IMR-90 (cell line): ENCODE measurements at regions not wholly inside any gene's neighbourhood (a gene's known extent, or its start where the extent isn't known, plus 50 kb on each side); places are given as distances from the start of the nearest gene placed in this dataset.

Experiments
- ATAC-seq: fragments of 200-7000 bp; cut with Tn5 transposase; 2 replicates; pipeline ENCODE4 v1.9.1; 2020; ENCODE audit warnings: low read depth, mild to moderate bottlenecking, moderate library complexity
- BruUV-seq: library from RNA; stranded (reverse); fragments of 400-500 nt; replicated peaks from 2 replicates; lab custom pipeline; 2021; lab: Mats Ljungman, UMichigan
- CTCF ChIA-PET: fragments of 300-600 bp; formaldehyde crosslinking; extraction: SDS; loops from one replicate; lab custom pipeline; 2021; ENCODE audit warnings: antibody characterized with exemption; lab: Yijun Ruan, JAX
- POLR2A ChIA-PET: fragments of 300-600 bp; sonication (Branson Sonifier 250); formaldehyde crosslinking; loops from one replicate; lab custom pipeline; 2022; ENCODE audit warnings: antibody characterized with exemption; ENCODE audit not compliant: unreplicated experiment; lab: Charles Lee
- DNase-seq: peaks from one replicate; pipeline ENCODE4 v3.0.0; 2013
- H2AFZ ChIP-seq: replicated peaks from 2 replicates; pipeline ENCODE3; 2013; ENCODE audit warnings: low read length, mild to moderate bottlenecking; ENCODE audit not compliant: poor library complexity
- H2AK5ac ChIP-seq: 2 replicates; pipeline ENCODE4 v1.6.1; 2013; ENCODE audit warnings: low read depth, low read length, inconsistent platforms
- H2AK9ac ChIP-seq: replicated peaks from 2 replicates; pipeline ENCODE3; 2013; ENCODE audit warnings: mild to moderate bottlenecking, low read depth, low read length, moderate library complexity; ENCODE audit not compliant: poor library complexity
- H2BK120ac ChIP-seq: 2 replicates; pipeline ENCODE4 v1.6.1; 2013; ENCODE audit warnings: low read depth, low read length, inconsistent platforms
- H2BK15ac ChIP-seq: 3 replicates; pipeline ENCODE4 v1.6.1; 2013; ENCODE audit warnings: low read depth, low read length, inconsistent platforms
- H2BK20ac ChIP-seq: 2 replicates; pipeline ENCODE4 v1.6.1; 2013; ENCODE audit warnings: low read depth, mild to moderate bottlenecking, inconsistent platforms, low read length, moderate library complexity
- H2BK5ac ChIP-seq: 2 replicates; pipeline ENCODE4 v1.6.1; 2013; ENCODE audit warnings: mild to moderate bottlenecking, low read depth, low read length, inconsistent platforms; ENCODE audit not compliant: poor library complexity, severe bottlenecking
- H3K14ac ChIP-seq: replicated peaks from 2 replicates; pipeline ENCODE4 v1.6.1; 2013; ENCODE audit warnings: low read depth, low read length, inconsistent platforms
- H3K18ac ChIP-seq: 2 replicates; pipeline ENCODE4 v1.6.1; 2013; ENCODE audit warnings: low read depth, low read length, control low read depth
- H3K23ac ChIP-seq: 2 replicates; pipeline ENCODE4 v1.6.1; 2013; ENCODE audit warnings: low read depth, low read length, inconsistent platforms
- H3K27ac ChIP-seq: 2 replicates; pipeline ENCODE4 v1.5.1; 2013; ENCODE audit warnings: mild to moderate bottlenecking, control low read depth, low read length; ENCODE audit not compliant: insufficient read depth
- H3K27me3 ChIP-seq: 2 replicates; pipeline ENCODE4 v1.6.1; 2013; ENCODE audit warnings: low read length; ENCODE audit not compliant: control insufficient read depth, insufficient read depth
- H3K36me3 ChIP-seq: 2 replicates; pipeline ENCODE4 v1.6.1; 2013; ENCODE audit warnings: low read length, mixed read lengths; ENCODE audit not compliant: control insufficient read depth, insufficient read depth
- H3K4ac ChIP-seq: 2 replicates; pipeline ENCODE4 v1.6.1; 2013; ENCODE audit warnings: low read depth, low read length, inconsistent platforms
- H3K4me1 ChIP-seq: 2 replicates; pipeline ENCODE4 v1.6.1; 2013; ENCODE audit warnings: low read length, mixed read lengths; ENCODE audit not compliant: control insufficient read depth, insufficient read depth
- H3K4me2 ChIP-seq: 2 replicates; pipeline ENCODE4 v1.6.1; 2013; ENCODE audit warnings: low read depth, mild to moderate bottlenecking, control low read depth, low read length, moderate library complexity
- H3K4me3 ChIP-seq: 2 replicates; pipeline ENCODE4 v1.5.1; 2013; ENCODE audit warnings: low read depth, mild to moderate bottlenecking, control low read depth, low read length, moderate library complexity; ENCODE audit not compliant: insufficient read depth
- H3K56ac ChIP-seq: 2 replicates; pipeline ENCODE4 v1.6.1; 2013; ENCODE audit warnings: low read length, inconsistent platforms; ENCODE audit not compliant: insufficient read depth; ENCODE audit errors: extremely low read depth
- H3K79me1 ChIP-seq, 2 experiments: 2 replicates each; pipeline ENCODE4 v1.6.1; 2013; ENCODE audit warnings: low read length in 2 of 2, inconsistent platforms in 1 of 2, low read depth in 1 of 2
- H3K9ac ChIP-seq: 2 replicates; pipeline ENCODE4 v1.6.1; 2013; ENCODE audit warnings: low read depth, low read length, control low read depth
- H3K9me1 ChIP-seq: 2 replicates; pipeline ENCODE4 v1.6.1; 2013; ENCODE audit warnings: low read length, inconsistent platforms; ENCODE audit not compliant: insufficient read depth
- H3K9me3 ChIP-seq: 2 replicates; pipeline ENCODE4 v1.6.1; 2013; ENCODE audit warnings: low read length; ENCODE audit not compliant: control insufficient read depth, insufficient read depth
- H4K20me1 ChIP-seq: 2 replicates; pipeline ENCODE4 v1.6.1; 2013; ENCODE audit warnings: low read length, inconsistent platforms; ENCODE audit not compliant: insufficient read depth
- H4K5ac ChIP-seq: 2 replicates; pipeline ENCODE4 v1.6.1; 2013; ENCODE audit warnings: mild to moderate bottlenecking, low read depth, low read length, control low read depth
- H4K8ac ChIP-seq, 2 experiments: 2 replicates each; pipeline ENCODE4 v1.6.1; 2013; ENCODE audit warnings: low read depth in 2 of 2, low read length in 2 of 2, control low read depth in 1 of 2, inconsistent platforms in 1 of 2
- H4K91ac ChIP-seq: 2 replicates; pipeline ENCODE4 v1.6.1; 2013; ENCODE audit warnings: low read depth, low read length, inconsistent platforms; ENCODE audit not compliant: insufficient read depth
- CEBPB ChIP-seq: IDR thresholded peaks from 2 replicates; pipeline ENCODE4 v1.6.1; 2012; ENCODE audit warnings: low read depth, low read length, improper control_type of control experiment
- CHD1 ChIP-seq: IDR thresholded peaks from 2 replicates; pipeline ENCODE4 v1.6.1; 2012; ENCODE audit warnings: low read depth, low read length, improper control_type of control experiment
- CTCF ChIP-seq: conservative IDR thresholded peaks from 2 replicates; pipeline ENCODE4 v1.5.1; 2012; ENCODE audit warnings: mild to moderate bottlenecking, low read depth, low read length, improper control_type of control experiment
- ELK1 ChIP-seq: fragments of 150-350 bp; IDR thresholded peaks from 2 replicates; pipeline ENCODE4 v1.6.1; 2016; ENCODE audit warnings: low read depth, mild to moderate bottlenecking, low read length, moderate library complexity, borderline replicate concordance
- FOS ChIP-seq: fragments of 150-350 bp; IDR thresholded peaks from 2 replicates; pipeline ENCODE4 v1.6.1; 2016; ENCODE audit warnings: low read depth, low read length
- MAFK ChIP-seq: IDR thresholded peaks from 2 replicates; pipeline ENCODE4 v1.6.1; 2012; ENCODE audit warnings: low read depth, low read length, improper control_type of control experiment
- MAZ ChIP-seq: IDR thresholded peaks from 2 replicates; pipeline ENCODE4 v1.6.1; 2012; ENCODE audit warnings: low read depth, mild to moderate bottlenecking, low read length, improper control_type of control experiment, moderate library complexity, borderline replicate concordance
- MXI1 ChIP-seq: IDR thresholded peaks from 2 replicates; pipeline ENCODE4 v1.6.1; 2012; ENCODE audit warnings: low read depth, mild to moderate bottlenecking, low read length, moderate library complexity, borderline replicate concordance
- NFE2L2 ChIP-seq: fragments of 150-350 bp; IDR thresholded peaks from 2 replicates; pipeline ENCODE4 v1.6.1; 2016; ENCODE audit warnings: low read depth, mild to moderate bottlenecking, low read length
- POLR2A ChIP-seq: IDR thresholded peaks from 2 replicates; pipeline ENCODE4 v1.6.1; 2012; ENCODE audit warnings: mild to moderate bottlenecking, low read depth, low read length
- RAD21 ChIP-seq: IDR thresholded peaks from 2 replicates; pipeline ENCODE4 v1.6.1; 2012; ENCODE audit warnings: low read length, improper control_type of control experiment
- RCOR1 ChIP-seq: IDR thresholded peaks from 2 replicates; pipeline ENCODE4 v1.6.1; 2012; ENCODE audit warnings: mild to moderate bottlenecking, low read length, improper control_type of control experiment; ENCODE audit not compliant: insufficient replicate concordance
- RFX5 ChIP-seq: IDR thresholded peaks from 2 replicates; pipeline ENCODE4 v1.8.0; 2012; ENCODE audit warnings: low read depth, mild to moderate bottlenecking, low read length, moderate library complexity
- SMC3 ChIP-seq: fragments of 150-350 bp; IDR thresholded peaks from 2 replicates; pipeline ENCODE4 v1.6.1; 2016; ENCODE audit warnings: low read depth, mild to moderate bottlenecking, antibody characterized with exemption, low read length, moderate library complexity
- USF2 ChIP-seq: fragments of 150-350 bp; IDR thresholded peaks from 2 replicates; pipeline ENCODE4 v1.6.1; 2017; ENCODE audit warnings: mild to moderate bottlenecking, antibody characterized with exemption, low read length, low read depth
- WGBS, 2 experiments: methylation state at CpG; one replicate each; pipeline versions ENCODE4 v1.1.5 to v1.1.7; 2013; ENCODE audit warnings: missing lambda C conversion rate in 2 of 2; ENCODE audit not compliant: insufficient read length in 1 of 2; ENCODE audit errors: extremely low coverage in 2 of 2; 5-methylcytosine and 5-hydroxymethylcytosine counted together
- dilution Hi-C: fragments of 300-500 bp; cut with HindIII; formaldehyde crosslinking; loops from one replicate; pipeline ENCODE4 v1.14.3; 2018; ENCODE audit warnings: low sequenced_read_pairs; ENCODE audit not compliant: unreplicated experiment
- in situ Hi-C: fragments of 300-500 bp; cut with MboI; formaldehyde crosslinking; loops from 3 replicates; pipeline ENCODE4 v1.14.3; 2019; ENCODE audit warnings: low sequenced_read_pairs, inconsistent platforms, mixed read lengths
- intact Hi-C: fragments of 100-400 bp; cut with micrococcal nuclease; formaldehyde crosslinking; loops from 2 replicates; pipeline ENCODE4 v1.10.0; 2022

GRCh38 chr11:70736461-70736860 lies 338.1 kb downstream of the CTTN start:
- H3K36me3 ChIP-seq, result no peaks in the 10 kb centered on the region
- no peak overlapping the region for H3K4ac ChIP-seq
- intact Hi-C loops, result no loop called here
- H2AFZ ChIP-seq, result no peak overlapping the region
- CTCF ChIA-PET, result interaction anchor here (1.6 kb wide), 1 partner anchor 10 kb away, joined by 4 read pairs; no protein-coding TSS in a partner anchor
- no peak overlapping the region for H2BK5ac ChIP-seq
- no peak overlapping the region for H3K4me2 ChIP-seq
- no peak for TF ChIP-seq POLR2A
- no peak for TF ChIP-seq MAZ
- TF ChIP-seq RCOR1, result no peak
- TF ChIP-seq RAD21, result no peak
- no peak for TF ChIP-seq CHD1
- no peak for TF ChIP-seq ELK1
- TF ChIP-seq CEBPB, result no peak
- TF ChIP-seq FOS, result no peak
- TF ChIP-seq RFX5, result no peak
- TF ChIP-seq NFE2L2, result no peak
- no peak for TF ChIP-seq SMC3
- no peak for TF ChIP-seq USF2
- no peak for TF ChIP-seq CTCF
- TF ChIP-seq MAFK, result no peak
- TF ChIP-seq MXI1, result no peak
- no peak overlapping the region for H2AK9ac ChIP-seq
- H3K79me1 ChIP-seq, result no peaks in the 10 kb centered on the region
- no peak overlapping the region for H3K23ac ChIP-seq
- H4K91ac ChIP-seq, result no peak overlapping the region
- H3K9me1 ChIP-seq, result no peaks in the 10 kb centered on the region
- 60% methylated on average over 2 of the region's 9 CpGs; no CpG with 5 or more reads in 1 of the 2 experiments for WGBS, 2 experiments
- no peak overlapping the region for H3K4me3 ChIP-seq
- no peak overlapping the region for H2AK5ac ChIP-seq
- DNase-seq (no peak), ATAC-seq (no peak)
- no peak overlapping the region for H3K14ac ChIP-seq
- no peak overlapping the region for H3K27ac ChIP-seq
- POLR2A ChIA-PET, result no interaction called here
- no TSS peak for BruUV-seq
- in situ Hi-C loops, result no loop called here
- H3K4me1 ChIP-seq, result no peaks in the 10 kb centered on the region
- H4K20me1 ChIP-seq, result no peaks in the 10 kb centered on the region; the same call in 1 of the 2 replicates
- no peak overlapping the region for H3K56ac ChIP-seq
- H2BK15ac ChIP-seq, result no peak overlapping the region
- H2BK120ac ChIP-seq, result no peak overlapping the region
- no peak overlapping the region for H4K5ac ChIP-seq
- no peaks in the 10 kb centered on the region for H3K27me3 ChIP-seq
- no peak overlapping the region for H4K8ac ChIP-seq
- dilution Hi-C loops, result no loop called here
- no peaks in the 10 kb centered on the region; the same call in 1 of the 2 replicates for H3K9me3 ChIP-seq
- H3K9ac ChIP-seq, result no peak overlapping the region
- H2BK20ac ChIP-seq, result no peak overlapping the region
- no peak overlapping the region for H3K18ac ChIP-seq
